PC-9 (cell line): ENCODE measurements at regions not wholly inside any gene's neighbourhood (a gene's known extent, or its start where the extent isn't known, plus 50 kb on each side); places are given as distances from the start of the nearest gene placed in this dataset.

Source experiments
- BruUV-seq: library from RNA; stranded (reverse); fragments of 400-500 nt; replicated peaks from 2 replicates; lab custom pipeline; 2021; lab: Mats Ljungman, UMichigan
- CTCF ChIA-PET: fragments of 300-600 bp; sonication (Branson Sonifier 250); formaldehyde crosslinking; loops from one replicate; lab custom pipeline; 2022; ENCODE audit warnings: antibody characterized with exemption; lab: Charles Lee
- POLR2A ChIA-PET: fragments of 300-600 bp; sonication (Branson Sonifier 250); formaldehyde crosslinking; loops from one replicate; lab custom pipeline; 2022; ENCODE audit warnings: antibody characterized with exemption; ENCODE audit not compliant: unreplicated experiment; lab: Charles Lee
- DNase-seq, 2 experiments: peaks; one replicate each; pipeline versions ENCODE4 v3.0.0 to v3.0.0-alpha.2; 2015 to 2022; ENCODE audit warnings: mixed read lengths in 1 of 2
- H2AFZ ChIP-seq: fragments of 200-600 bp; sonication (generic); 2 replicates; pipeline ENCODE4 v1.8.1; 2017; ENCODE audit warnings: antibody characterized with exemption
- H3F3A ChIP-seq: fragments of 200-600 bp; sonication (generic); 2 replicates; pipeline ENCODE4 v1.8.1; 2017; ENCODE audit warnings: antibody characterized with exemption, mild to moderate bottlenecking, low read depth; ENCODE audit not compliant: insufficient read depth
- H3K27ac ChIP-seq: fragments of 200-600 bp; sonication (generic); 2 replicates; pipeline ENCODE4 v1.6.1; 2016; ENCODE audit warnings: mixed run types
- H3K27me3 ChIP-seq: fragments of 200-600 bp; sonication (generic); 2 replicates; pipeline ENCODE4 v1.6.1; 2016; ENCODE audit warnings: low read depth, mixed run types; ENCODE audit not compliant: insufficient read depth
- H3K36me3 ChIP-seq: fragments of 200-600 bp; sonication (generic); 2 replicates; pipeline ENCODE4 v1.6.1; 2016; ENCODE audit warnings: low read depth, mixed run types
- H3K4me1 ChIP-seq: fragments of 200-600 bp; sonication (generic); replicated peaks from 2 replicates; pipeline ENCODE4 v1.6.1; 2016; ENCODE audit warnings: mixed run types; ENCODE audit not compliant: insufficient read depth
- H3K4me2 ChIP-seq: fragments of 200-600 bp; sonication (generic); 2 replicates; pipeline ENCODE4 v1.6.1; 2017; ENCODE audit warnings: mixed run types
- H3K4me3 ChIP-seq: fragments of 200-600 bp; sonication (generic); 2 replicates; pipeline ENCODE4 v1.6.1; 2016; ENCODE audit warnings: mixed run types
- H3K79me2 ChIP-seq: fragments of 200-600 bp; sonication (generic); 2 replicates; pipeline ENCODE4 v1.6.1; 2017; ENCODE audit warnings: low read depth, mixed run types
- H3K9me2 ChIP-seq: fragments of 200-600 bp; sonication (generic); 2 replicates; pipeline ENCODE4 v1.8.1; 2017; ENCODE audit warnings: mild to moderate bottlenecking; ENCODE audit not compliant: insufficient read depth
- H3K9me3 ChIP-seq: fragments of 200-600 bp; sonication (generic); 2 replicates; pipeline ENCODE4 v1.8.1; 2016; ENCODE audit warnings: low read depth; ENCODE audit not compliant: insufficient read depth
- H4K20me1 ChIP-seq: fragments of 200-600 bp; sonication (generic); 2 replicates; pipeline ENCODE4 v1.8.1; 2017; ENCODE audit not compliant: insufficient read depth
- EZH2 ChIP-seq: fragments of 200-600 bp; sonication (generic); IDR thresholded peaks from 2 replicates; pipeline ENCODE4 v1.8.0; 2017; ENCODE audit warnings: antibody characterized with exemption, low read depth
- intact Hi-C: fragments of 100-400 bp; cut with micrococcal nuclease; formaldehyde crosslinking; loops from one replicate; pipeline ENCODE4 v1.10.0; 2022; ENCODE audit not compliant: unreplicated experiment
- TF ChIP-seq, protein P1 (sequence below): fragments of 200-600 bp; sonication (generic); conservative IDR thresholded peaks from 2 replicates; pipeline ENCODE4 v1.6.1; 2017; ENCODE audit warnings: mixed run types, antibody characterized with exemption, mild to moderate bottlenecking, moderate library complexity

GRCh38 chr22:34903416-34903815, 162.5 kb upstream of the ISX start:
- Histone ChIP-seq H3K9me3 (no peaks in the 10 kb centered on the region), H3K4me2 (no peak overlapping the region), H3K36me3 (no peaks in the 10 kb centered on the region), H2AFZ (no peak overlapping the region), H3K4me1 (no peaks in the 10 kb centered on the region), H3K27me3 (no peaks in the 10 kb centered on the region), H3K79me2 (no peaks in the 10 kb centered on the region), H3K9me2 (no peaks in the 10 kb centered on the region), H4K20me1 (no peaks in the 10 kb centered on the region), H3K4me3 (no peak overlapping the region), H3F3A (no peaks in the 10 kb centered on the region), H3K27ac (no peak overlapping the region)
- TF ChIP-seq EZH2 = no peak
- TF ChIP-seq, protein P1, sequence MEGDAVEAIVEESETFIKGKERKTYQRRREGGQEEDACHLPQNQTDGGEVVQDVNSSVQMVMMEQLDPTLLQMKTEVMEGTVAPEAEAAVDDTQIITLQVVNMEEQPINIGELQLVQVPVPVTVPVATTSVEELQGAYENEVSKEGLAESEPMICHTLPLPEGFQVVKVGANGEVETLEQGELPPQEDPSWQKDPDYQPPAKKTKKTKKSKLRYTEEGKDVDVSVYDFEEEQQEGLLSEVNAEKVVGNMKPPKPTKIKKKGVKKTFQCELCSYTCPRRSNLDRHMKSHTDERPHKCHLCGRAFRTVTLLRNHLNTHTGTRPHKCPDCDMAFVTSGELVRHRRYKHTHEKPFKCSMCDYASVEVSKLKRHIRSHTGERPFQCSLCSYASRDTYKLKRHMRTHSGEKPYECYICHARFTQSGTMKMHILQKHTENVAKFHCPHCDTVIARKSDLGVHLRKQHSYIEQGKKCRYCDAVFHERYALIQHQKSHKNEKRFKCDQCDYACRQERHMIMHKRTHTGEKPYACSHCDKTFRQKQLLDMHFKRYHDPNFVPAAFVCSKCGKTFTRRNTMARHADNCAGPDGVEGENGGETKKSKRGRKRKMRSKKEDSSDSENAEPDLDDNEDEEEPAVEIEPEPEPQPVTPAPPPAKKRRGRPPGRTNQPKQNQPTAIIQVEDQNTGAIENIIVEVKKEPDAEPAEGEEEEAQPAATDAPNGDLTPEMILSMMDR = no peak
- intact Hi-C loops = no loop called here
- CTCF ChIA-PET = no interaction called here
- DNase-seq = no peak
- POLR2A ChIA-PET = no interaction called here
- no TSS peak for BruUV-seq

DNA sequence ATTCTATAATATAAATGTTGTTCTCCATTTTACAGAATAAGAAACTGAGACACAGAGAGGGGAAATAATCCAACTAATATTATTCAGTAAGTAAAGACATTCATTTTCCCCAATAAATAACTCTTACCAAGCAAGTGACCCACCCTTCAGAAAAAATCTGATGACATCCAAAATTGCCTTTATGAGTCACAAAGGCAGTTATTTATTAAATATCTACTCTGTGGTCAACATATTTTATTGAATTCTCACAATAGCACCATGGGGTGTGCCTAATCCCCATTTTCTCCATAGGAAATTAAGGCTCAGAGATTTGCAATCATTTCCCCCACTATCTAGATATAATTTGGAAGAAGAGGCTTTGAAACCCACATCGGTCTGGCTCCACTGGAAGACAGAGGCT, 161.5 kb upstream of the ISX start:
- CTCF ChIA-PET = no interaction called here

GRCh38 chr22:34913826-34914225, 152.1 kb upstream of the ISX start:
- Histone ChIP-seq H3K9me2 (no peaks in the 10 kb centered on the region), H3K27me3 (peaks cover 12% of the 10 kb centered on the region; the same call in 1 of the 2 replicates), H2AFZ (no peak overlapping the region), H3K27ac (no peak overlapping the region), H4K20me1 (no peaks in the 10 kb centered on the region), H3K36me3 (no peaks in the 10 kb centered on the region), H3K4me1 (no peaks in the 10 kb centered on the region), H3F3A (no peaks in the 10 kb centered on the region), H3K4me3 (no peak overlapping the region), H3K4me2 (no peak overlapping the region), H3K9me3 (no peaks in the 10 kb centered on the region), H3K79me2 (no peaks in the 10 kb centered on the region)
- ChIA-PET POLR2A (no interaction called here), CTCF (no interaction called here)
- intact Hi-C loops = no loop called here
- no peak for TF ChIP-seq EZH2
- TF ChIP-seq, protein P1 = no peak
- no TSS peak for BruUV-seq
- no peak for DNase-seq

More for the DNA sequence above, 161.5 kb upstream of the ISX start:
- H3K79me2 ChIP-seq = no peaks in the 10 kb centered on the region
- H3K4me2 ChIP-seq = no peak overlapping the region
- H3F3A ChIP-seq = no peaks in the 10 kb centered on the region
- H3K4me1 ChIP-seq = no peaks in the 10 kb centered on the region
- H2AFZ ChIP-seq = no peak overlapping the region
- peaks cover 8% of the 10 kb centered on the region; the same call in 1 of the 2 replicates for H3K27me3 ChIP-seq
- POLR2A ChIA-PET = no interaction called here
- H4K20me1 ChIP-seq = no peaks in the 10 kb centered on the region
- no peaks in the 10 kb centered on the region for H3K9me3 ChIP-seq
- no peak overlapping the region for H3K4me3 ChIP-seq
- BruUV-seq = no TSS peak
- no peak for DNase-seq
- intact Hi-C loops = no loop called here
- TF ChIP-seq, protein P1 = no peak
- TF ChIP-seq EZH2 = no peak
- H3K36me3 ChIP-seq = no peaks in the 10 kb centered on the region
- H3K27ac ChIP-seq = no peak overlapping the region
- no peaks in the 10 kb centered on the region for H3K9me2 ChIP-seq
